D721Med (cell line): ENCODE measurements at regions not wholly inside any gene's neighbourhood (a gene's known extent, or its start where the extent isn't known, plus 50 kb on each side); places are given as distances from the start of the nearest gene placed in this dataset.

Experiments
- DNase-seq: peaks from one replicate; pipeline ENCODE4 v3.0.0; 2011; ENCODE audit warnings: low spot score; ENCODE audit not compliant: insufficient read length
- FAIRE-seq: peaks from 2 replicates; lab custom pipeline; 2011; peaks lifted over from hg19 to GRCh38; lab: Jason Lieb, UNC
- TF ChIP-seq, protein P1 (sequence below): IDR thresholded peaks from 2 replicates; pipeline ENCODE4 v1.5.1; 2012; ENCODE audit warnings: mild to moderate bottlenecking, control low read depth; ENCODE audit not compliant: insufficient read depth; ENCODE audit errors: missing control alignments

DNA sequence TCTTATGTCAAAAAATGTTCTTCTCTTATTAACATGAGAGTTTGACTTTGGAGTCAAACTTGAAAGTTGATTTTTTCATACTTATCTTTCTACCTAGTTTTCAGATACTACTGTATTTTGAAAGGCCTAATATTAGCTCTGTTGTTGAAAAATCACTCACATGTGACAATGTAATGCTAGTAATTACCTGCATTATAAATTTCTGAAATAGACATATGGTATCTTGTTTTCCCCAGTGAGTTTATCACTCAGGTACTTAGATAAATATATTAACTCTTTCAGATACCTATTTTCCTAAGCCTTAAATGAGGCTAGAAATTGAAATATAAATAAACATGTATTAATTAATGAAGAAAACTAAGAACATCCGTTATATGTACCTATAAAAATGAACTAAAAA, 2089.3 kb downstream of the MAT2B start:
- TF ChIP-seq, protein P1, sequence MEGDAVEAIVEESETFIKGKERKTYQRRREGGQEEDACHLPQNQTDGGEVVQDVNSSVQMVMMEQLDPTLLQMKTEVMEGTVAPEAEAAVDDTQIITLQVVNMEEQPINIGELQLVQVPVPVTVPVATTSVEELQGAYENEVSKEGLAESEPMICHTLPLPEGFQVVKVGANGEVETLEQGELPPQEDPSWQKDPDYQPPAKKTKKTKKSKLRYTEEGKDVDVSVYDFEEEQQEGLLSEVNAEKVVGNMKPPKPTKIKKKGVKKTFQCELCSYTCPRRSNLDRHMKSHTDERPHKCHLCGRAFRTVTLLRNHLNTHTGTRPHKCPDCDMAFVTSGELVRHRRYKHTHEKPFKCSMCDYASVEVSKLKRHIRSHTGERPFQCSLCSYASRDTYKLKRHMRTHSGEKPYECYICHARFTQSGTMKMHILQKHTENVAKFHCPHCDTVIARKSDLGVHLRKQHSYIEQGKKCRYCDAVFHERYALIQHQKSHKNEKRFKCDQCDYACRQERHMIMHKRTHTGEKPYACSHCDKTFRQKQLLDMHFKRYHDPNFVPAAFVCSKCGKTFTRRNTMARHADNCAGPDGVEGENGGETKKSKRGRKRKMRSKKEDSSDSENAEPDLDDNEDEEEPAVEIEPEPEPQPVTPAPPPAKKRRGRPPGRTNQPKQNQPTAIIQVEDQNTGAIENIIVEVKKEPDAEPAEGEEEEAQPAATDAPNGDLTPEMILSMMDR = no peak
- DNase-seq (no peak), FAIRE-seq (no peak)

DNA sequence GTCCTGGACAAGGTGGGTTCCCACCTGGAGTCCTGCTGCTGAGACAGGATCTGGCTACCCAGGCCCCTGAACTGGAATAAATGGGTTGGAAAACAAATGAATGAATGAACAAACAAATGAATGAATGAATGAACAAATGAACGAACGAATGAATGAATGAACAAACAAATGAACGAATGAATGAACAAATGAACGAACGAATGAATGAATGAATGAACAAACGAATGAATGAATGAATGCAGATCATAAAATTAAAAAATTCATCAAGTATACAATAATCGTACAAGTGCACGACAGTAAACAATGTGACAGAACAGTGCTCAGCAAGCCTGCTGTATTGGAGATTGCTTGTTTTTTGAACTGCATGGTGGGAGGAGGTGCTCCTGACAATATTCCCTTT, 2097.1 kb downstream of the MAT2B start:
- peak; percentile 21 for FAIRE-seq
- DNase-seq = no peak
- TF ChIP-seq, protein P1 = no peak

DNA sequence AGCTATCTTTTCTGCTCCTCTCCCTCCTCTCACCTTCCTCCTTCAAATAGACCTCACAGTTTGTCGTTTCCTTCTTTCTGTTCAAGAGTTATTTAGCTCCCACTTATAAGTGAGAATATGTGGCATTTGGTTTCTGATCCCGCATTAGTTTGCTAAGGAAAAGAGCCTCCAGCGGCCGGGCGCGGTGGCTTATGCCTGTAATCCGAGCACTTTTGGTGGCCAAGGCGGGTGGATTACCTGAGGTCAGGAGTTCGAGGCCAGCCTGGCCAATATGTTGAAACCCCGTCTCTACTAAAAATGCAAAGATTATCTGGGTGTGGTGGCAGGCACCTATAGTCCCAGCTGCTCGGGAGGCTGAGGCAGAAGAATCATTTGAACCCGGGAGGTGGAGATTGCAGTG, 2101.6 kb downstream of the MAT2B start:
- no peak for FAIRE-seq
- no peak for DNase-seq
- TF ChIP-seq, protein P1 = no peak

DNA sequence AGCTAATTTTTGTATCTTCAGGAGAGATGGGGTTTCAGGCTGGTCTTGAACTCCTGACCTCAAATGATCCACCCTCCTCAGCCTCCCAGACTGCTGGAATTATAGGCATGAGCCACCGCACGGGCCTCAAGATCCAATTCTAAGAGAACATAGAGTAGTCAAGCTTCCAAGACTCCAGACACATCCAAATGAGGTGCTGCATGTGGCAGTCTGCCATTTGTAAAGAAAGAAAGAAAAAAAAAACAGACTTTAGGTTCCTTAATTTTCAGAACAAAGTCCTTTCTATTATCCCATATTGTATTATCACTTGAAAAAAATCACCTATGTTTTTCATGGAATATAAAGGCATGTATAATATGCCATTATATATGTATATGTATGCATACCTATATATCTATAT, 2104.5 kb downstream of the MAT2B start:
- DNase-seq (no peak), FAIRE-seq (no peak)
- TF ChIP-seq, protein P1 = no peak

DNA sequence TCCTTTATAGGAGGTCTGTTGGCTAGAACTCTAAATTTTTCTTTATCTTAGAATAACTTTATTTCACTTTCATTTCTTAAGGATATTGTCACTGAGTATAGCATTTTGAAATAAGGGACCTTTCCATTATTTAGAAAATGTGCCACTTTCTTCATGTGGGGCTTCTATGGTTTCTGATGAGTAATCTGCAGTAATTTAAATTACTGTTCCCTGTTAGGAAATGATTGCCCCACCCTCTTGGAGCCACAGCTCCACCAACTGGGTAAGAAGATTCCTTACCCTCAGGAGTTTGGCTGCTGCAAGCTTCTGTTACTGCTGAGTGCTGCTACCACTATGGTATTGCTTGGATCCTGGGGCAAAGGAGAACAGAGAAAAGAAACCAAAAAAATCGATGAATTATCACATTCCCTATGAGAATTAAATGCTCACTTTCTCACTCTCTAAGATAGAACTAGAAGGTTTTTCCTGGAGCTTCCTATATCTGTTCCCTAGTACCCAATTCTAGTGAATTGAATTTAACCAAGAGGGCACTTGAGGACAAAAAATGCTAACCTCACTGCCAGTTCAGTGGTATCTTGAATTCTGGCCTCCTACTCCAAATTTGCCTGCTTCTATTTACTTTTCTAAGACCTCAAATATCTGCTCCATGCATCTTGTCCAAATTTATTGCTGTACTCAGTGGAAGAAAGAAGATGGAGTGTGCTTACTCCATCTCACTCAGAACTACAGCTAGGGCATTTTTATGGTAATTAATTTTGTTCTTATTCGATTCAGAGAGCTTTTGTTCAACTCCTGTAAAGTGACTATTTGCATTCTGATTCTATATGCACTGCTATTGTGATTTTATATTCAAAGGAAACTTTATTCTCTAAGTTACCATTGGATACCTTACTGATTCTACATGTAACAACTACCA, 2111.3 kb downstream of the MAT2B start:
- no peak for DNase-seq

DNA sequence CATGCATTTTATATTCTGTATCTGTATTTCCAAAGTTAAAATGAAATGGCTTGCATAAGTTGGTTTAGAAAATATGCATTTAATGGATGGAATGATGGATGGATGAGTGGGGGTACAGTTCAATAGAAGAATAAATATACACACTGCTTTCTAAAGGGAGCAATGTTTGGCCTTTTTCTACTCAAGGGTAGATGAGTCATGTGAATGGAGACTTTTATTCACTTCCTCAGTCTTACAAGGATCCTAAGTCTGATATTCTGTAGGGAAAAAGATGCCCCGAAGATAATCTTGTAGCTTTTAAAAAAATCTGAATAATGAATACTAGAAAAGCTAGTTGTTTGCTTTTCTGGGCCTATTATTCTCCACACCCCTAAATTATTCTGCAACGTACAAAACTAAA, 2112.1 kb downstream of the MAT2B start:
- no peak for FAIRE-seq
- DNase-seq = no peak
- TF ChIP-seq, protein P1 = no peak

More for the DNA sequence above, 2111.3 kb downstream of the MAT2B start:
- TF ChIP-seq, protein P1 = no peak
- no peak for FAIRE-seq

DNA sequence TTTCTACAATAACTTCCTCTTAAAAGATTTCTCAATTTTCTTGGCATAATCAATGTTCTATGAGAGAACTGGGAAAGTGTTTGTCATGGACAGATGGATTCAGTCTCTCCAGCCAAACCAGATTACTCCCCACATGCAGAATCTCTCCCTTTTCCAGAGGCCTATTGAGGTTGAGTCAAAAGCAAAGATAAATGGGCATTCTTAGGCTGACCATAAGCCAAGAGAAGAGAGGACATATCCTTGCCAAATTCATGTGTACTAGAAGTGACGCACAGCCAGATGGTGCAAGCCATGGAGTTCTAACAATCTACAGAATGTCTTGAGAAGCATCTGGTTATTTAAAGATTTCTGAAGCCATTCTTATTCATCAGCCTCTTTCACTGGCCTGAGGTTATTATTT, 2115.0 kb downstream of the MAT2B start:
- FAIRE-seq = no peak
- TF ChIP-seq, protein P1 = no peak
- no peak for DNase-seq
